LNCAP (cell line): ENCODE measurements at regions not wholly inside any gene's neighbourhood (a gene's known extent, or its start where the extent isn't known, plus 50 kb on each side); places are given as distances from the start of the nearest gene placed in this dataset.

ENCODE experiments used
- TF ChIP-seq, protein P1 (sequence below): fragments of 450-650 bp; IDR thresholded peaks from 2 replicates; pipeline ENCODE4 v1.5.1; 2017; ENCODE audit warnings: mild to moderate bottlenecking

DNA sequence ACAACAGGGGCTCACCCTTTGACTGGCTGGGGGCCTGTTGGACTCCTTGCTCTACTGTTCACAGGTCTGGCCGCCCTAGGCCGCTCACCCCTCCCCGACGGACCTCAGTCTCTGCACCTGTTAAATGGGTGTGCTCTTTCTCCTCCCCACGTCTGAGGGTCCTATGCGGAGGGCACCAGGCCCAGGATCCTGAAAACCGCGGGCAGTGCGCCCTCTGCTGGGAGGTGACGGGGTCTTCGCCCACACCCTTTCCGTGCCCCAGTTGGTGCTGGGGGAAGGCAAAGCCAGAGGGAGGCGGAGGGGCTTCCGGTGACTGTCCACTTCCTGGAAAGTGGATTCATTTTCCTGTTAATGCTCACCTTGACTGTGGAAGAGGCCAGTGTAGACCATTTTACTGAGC lies 1010.9 kb downstream of the KCNJ18 start:
- TF ChIP-seq, protein P1, sequence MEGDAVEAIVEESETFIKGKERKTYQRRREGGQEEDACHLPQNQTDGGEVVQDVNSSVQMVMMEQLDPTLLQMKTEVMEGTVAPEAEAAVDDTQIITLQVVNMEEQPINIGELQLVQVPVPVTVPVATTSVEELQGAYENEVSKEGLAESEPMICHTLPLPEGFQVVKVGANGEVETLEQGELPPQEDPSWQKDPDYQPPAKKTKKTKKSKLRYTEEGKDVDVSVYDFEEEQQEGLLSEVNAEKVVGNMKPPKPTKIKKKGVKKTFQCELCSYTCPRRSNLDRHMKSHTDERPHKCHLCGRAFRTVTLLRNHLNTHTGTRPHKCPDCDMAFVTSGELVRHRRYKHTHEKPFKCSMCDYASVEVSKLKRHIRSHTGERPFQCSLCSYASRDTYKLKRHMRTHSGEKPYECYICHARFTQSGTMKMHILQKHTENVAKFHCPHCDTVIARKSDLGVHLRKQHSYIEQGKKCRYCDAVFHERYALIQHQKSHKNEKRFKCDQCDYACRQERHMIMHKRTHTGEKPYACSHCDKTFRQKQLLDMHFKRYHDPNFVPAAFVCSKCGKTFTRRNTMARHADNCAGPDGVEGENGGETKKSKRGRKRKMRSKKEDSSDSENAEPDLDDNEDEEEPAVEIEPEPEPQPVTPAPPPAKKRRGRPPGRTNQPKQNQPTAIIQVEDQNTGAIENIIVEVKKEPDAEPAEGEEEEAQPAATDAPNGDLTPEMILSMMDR = peak; percentile 60

DNA sequence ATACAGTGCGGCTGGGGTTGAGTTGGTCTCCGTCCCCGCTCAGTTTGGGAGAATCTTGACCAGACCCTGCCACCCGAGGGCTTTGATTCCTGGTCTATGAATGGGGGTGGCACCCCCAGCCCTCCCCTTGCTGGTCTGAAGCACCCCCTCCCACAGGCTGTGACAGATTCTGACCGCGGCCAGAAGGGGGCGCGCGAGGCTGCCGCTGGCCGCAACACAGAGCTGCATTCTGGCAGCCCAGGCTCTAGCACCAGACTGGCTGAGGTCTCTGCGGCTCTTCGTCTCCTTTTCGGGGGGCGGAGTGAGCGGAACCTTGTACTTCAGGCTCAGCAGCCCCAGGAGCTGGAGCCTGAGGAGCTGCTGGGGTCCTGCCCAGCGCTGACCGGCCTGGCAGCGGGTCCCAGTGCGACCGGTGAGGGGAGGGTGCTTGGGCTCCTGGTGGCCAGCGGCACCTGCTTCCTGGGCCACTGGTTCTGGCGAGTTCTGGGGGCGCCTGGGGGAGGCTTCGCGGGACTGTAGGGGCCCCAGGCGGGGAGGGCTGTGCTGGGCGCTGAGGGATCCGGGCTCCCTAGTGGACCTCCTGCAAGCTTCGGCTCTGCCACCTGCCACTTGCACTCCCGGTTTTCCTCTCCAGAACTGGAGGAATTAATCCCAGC lies 1011.6 kb downstream of the KCNJ18 start:
- TF ChIP-seq, protein P1 = peak; percentile 55

DNA sequence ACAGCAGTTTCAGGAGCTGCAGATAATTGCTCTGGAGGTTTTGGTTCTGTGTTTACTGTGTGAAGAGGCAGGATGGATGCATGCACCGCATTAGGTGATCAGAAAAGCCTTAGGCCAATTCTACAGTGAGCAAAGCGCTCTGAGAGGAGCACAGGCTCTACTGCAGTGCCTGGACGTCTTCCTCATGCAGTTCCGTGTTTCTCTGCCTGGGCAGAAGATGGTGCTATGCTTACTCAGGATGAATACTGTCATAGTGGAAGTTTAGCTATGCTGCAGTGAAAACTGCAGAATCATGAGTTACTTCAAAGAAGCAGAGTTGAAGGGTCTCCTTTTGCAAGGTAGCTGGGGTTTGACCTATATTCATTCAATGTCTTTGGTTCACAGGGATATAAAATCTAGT lies 1012.4 kb downstream of the KCNJ18 start:
- TF ChIP-seq, protein P1 = no peak

DNA sequence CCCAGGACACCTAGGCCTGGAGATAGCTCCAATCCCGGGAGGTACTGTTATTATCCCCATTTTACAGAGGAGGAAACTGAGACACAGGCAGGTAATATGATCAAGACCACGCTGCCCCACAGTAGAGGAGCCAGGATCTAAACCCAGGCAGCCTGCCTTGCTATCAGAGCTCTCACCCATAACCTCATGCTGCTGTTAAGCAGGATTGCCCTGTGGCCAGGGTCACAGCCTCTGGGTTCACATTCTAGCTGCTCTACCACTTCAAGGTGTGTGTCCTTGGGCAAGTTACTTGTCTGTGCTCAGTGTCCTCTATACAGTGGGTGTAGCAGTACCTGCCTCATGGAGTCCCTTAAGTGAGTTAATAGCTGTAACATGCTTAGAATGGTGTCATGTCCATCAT lies 1015.3 kb downstream of the KCNJ18 start:
- TF ChIP-seq, protein P1 = no peak

DNA sequence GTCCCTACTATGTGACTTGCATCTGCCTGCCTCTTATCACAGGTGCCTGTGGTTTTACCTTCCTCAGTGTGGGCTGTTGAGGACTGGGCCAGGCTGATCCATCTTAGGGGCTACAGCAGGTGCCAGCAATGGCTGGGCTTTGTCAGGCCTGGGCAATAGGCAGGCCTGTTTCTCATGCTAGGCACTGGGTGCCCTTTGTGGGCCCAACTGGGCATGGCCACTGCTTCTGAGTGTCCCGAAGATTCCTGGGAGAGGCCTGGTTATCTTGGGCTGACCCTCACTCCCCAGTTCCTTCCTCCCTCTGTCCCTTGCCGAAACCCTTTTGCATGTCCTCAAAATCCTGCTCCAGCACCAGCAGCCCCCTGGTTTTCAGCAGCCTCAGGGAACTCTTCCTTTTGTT lies 1024.9 kb downstream of the KCNJ18 start:
- TF ChIP-seq, protein P1 = no peak

DNA sequence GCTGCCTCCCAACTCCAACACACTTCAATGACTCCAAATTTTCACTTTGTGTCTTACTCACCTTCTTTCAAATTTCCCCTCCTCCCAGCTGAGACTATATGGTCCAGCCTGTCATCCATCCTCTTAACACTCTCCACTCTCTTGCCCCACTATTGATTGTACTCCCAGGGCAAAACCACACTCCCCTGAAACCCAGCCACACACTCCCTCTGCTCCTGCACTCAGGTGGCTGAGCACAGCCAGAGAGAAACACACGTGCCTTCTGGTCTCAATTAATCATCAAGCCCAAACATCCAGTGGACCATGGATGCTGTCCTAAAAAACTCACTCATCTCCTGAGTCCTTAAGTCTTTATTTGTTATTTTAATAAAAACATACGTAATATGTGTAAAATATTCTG lies 1026.4 kb downstream of the KCNJ18 start:
- TF ChIP-seq, protein P1 = no peak
